ENCODE measurements at regions not wholly inside any gene's neighbourhood (a gene's known extent, or its start where the extent isn't known, plus 50 kb on each side); places are given as distances from the start of the nearest gene placed in this dataset.

GRCh38 chr9:118302721-118303120, 598.5 kb downstream of the TLR4 start:
- TF ChIP-seq CTCF (IDR thresholded peaks at IDR 0.05; ENCODE audit: low read depth, low read length): no peak
- DNase-seq (ENCODE audit: extremely low read depth, low read depth): no peak

GRCh38 chr9:118303216-118303615, 599.0 kb downstream of the TLR4 start:
- no peak for DNase-seq (ENCODE audit: extremely low read depth, low read depth)
- no peak for TF ChIP-seq CTCF (IDR thresholded peaks at IDR 0.05; ENCODE audit: low read depth, low read length)

- no peak for DNase-seq (ENCODE audit: extremely low read depth, low read depth)
- TF ChIP-seq CTCF (IDR thresholded peaks at IDR 0.05; ENCODE audit: low read depth, low read length): no peak
Measured at GRCh38 chr9:118305331-118305730, 601.1 kb downstream of the TLR4 start.

DNA sequence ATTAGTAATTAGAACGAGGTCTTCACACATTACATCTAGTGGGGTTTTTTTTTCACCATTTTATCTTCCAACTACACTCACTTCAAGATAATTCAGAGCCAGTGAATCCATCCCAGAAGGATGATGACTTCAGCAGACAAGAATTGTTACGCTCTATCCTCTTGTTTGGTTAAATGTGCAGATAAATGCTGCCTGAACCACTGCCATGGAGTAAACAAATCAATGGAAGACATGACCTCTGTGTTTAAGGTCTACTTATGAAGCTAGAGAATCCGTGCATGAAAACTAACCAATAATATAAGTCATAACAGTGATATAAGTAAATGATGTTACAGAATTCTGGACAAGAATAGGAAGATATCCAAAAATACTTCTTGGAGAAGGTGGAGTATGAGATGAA, 602.6 kb downstream of the TLR4 start:
- no peak for TF ChIP-seq CTCF (IDR thresholded peaks at IDR 0.05; ENCODE audit: low read depth, low read length)
- no peak for DNase-seq (ENCODE audit: extremely low read depth, low read depth)

DNA sequence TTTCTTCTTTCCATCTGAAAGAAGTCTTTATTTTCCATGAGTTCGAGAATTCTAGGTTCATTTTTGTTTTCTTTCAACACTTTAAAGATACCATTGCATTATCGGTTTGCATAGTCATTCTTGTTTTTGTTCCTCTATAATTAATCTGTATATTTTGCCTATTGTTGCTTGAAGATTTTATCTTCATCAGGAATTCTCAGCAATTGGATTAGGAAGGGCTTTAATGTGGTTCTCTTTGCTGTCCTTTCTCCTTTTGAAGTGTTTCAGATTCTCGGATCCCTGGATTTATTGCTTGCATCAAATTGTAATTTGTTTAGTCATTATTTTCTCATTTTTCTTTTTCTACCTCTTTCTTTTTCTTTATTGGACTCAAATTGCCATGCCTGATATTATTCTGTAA, 609.8 kb downstream of the TLR4 start:
- no peak for TF ChIP-seq CTCF (IDR thresholded peaks at IDR 0.05; ENCODE audit: low read depth, low read length)
- no peak for DNase-seq (ENCODE audit: extremely low read depth, low read depth)

DNA sequence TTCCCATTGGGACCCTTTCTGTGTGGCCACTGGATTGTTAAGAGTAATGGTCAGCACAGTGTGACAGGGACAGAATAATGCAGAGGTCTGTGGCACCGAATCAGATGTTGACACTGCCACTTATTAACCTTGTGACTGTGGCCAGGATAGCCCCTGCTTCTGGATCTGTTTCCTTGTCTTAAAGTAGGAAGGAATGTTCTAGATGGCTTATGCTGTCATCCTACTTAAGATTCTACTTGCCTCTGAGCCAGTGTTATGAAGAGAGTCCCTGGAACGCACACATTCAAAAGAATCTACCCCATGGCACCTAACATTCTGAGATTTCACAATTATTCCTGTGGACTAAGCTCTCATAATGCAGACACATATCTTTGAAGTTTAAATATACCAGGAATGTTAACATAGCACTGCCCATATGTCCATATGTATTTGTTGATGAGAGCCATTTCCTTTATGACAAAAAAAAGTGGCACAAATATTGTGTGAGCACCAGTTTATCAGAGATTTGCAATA, 612.7 kb downstream of the TLR4 start:
- TF ChIP-seq CTCF (IDR thresholded peaks at IDR 0.05; ENCODE audit: low read depth, low read length): no peak

GRCh38 chr9:118318770-118319431, 614.7 kb downstream of the TLR4 start:
- no peak for DNase-seq (ENCODE audit: extremely low read depth, low read depth)
- no peak for TF ChIP-seq CTCF (IDR thresholded peaks at IDR 0.05; ENCODE audit: low read depth, low read length)

More for the DNA sequence above, 612.7 kb downstream of the TLR4 start:
- no peak for DNase-seq (ENCODE audit: extremely low read depth, low read depth)

Measured in AG09319 (cell line).